Astrocyte (in vitro differentiated cells and primary cell): ENCODE measurements at regions not wholly inside any gene's neighbourhood (a gene's known extent, or its start where the extent isn't known, plus 50 kb on each side); places are given as distances from the start of the nearest gene placed in this dataset.

ENCODE experiments used
- DNase-seq: peaks from one replicate; pipeline ENCODE4 v3.0.0-alpha.2; 2010; ENCODE audit warnings: low read depth
- FAIRE-seq: peaks from 2 replicates; lab custom pipeline; 2011; peaks lifted over from hg19 to GRCh38; lab: Jason Lieb, UNC
- H2AFZ ChIP-seq: 2 replicates; pipeline ENCODE4 v1.6.0; 2012; ENCODE audit warnings: low read depth, low read length, inconsistent platforms
- H3K27ac ChIP-seq: 2 replicates; pipeline ENCODE4 v1.5.1; 2011; ENCODE audit warnings: low read depth, low read length, inconsistent platforms
- H3K27me3 ChIP-seq: 2 replicates; pipeline ENCODE4 v1.6.0; 2011; ENCODE audit warnings: low read length, inconsistent platforms; ENCODE audit not compliant: insufficient read depth
- H3K36me3 ChIP-seq: 2 replicates; pipeline ENCODE4 v1.5.1; 2011; ENCODE audit warnings: low read length, inconsistent platforms; ENCODE audit not compliant: insufficient read depth
- H3K4me1 ChIP-seq: 2 replicates; pipeline ENCODE4 v1.5.1; 2011; ENCODE audit warnings: low read length, inconsistent platforms; ENCODE audit not compliant: insufficient read depth
- H3K4me2 ChIP-seq: 2 replicates; pipeline ENCODE4 v1.6.0; 2012; ENCODE audit warnings: low read length, inconsistent platforms
- H3K4me3 ChIP-seq: 2 replicates; pipeline ENCODE4 v1.5.1; 2011; ENCODE audit warnings: low read depth, mild to moderate bottlenecking, low read length, inconsistent platforms; ENCODE audit not compliant: insufficient read depth
- H3K79me2 ChIP-seq: 2 replicates; pipeline ENCODE4 v1.6.0; 2012; ENCODE audit warnings: mild to moderate bottlenecking, low read length, inconsistent platforms; ENCODE audit not compliant: insufficient read depth
- H3K9ac ChIP-seq: 2 replicates; pipeline ENCODE4 v1.6.0; 2012; ENCODE audit warnings: mild to moderate bottlenecking, low read length, inconsistent platforms
- H3K9me3 ChIP-seq: 2 replicates; pipeline ENCODE4 v1.5.1; 2012; ENCODE audit warnings: low read depth, mild to moderate bottlenecking, low read length, inconsistent platforms; ENCODE audit not compliant: insufficient read depth
- H4K20me1 ChIP-seq: 2 replicates; pipeline ENCODE4 v1.6.0; 2012; ENCODE audit warnings: low read length, inconsistent platforms; ENCODE audit not compliant: insufficient read depth
- H3K27ac Mint-ChIP-seq: one replicate; pipeline ENCODE4 v1.8.0; 2021; ENCODE audit warnings: mild to moderate bottlenecking, mixed read lengths; ENCODE audit not compliant: unreplicated experiment
- H3K27me3 Mint-ChIP-seq: one replicate; pipeline ENCODE4 v1.8.0; 2021; ENCODE audit warnings: low read depth, mixed read lengths; ENCODE audit not compliant: unreplicated experiment
- H3K36me3 Mint-ChIP-seq: one replicate; pipeline ENCODE4 v1.8.0; 2021; ENCODE audit warnings: low read depth, mixed read lengths; ENCODE audit not compliant: unreplicated experiment
- H3K4me1 Mint-ChIP-seq: one replicate; pipeline ENCODE4 v1.8.0; 2021; ENCODE audit warnings: low read depth, mixed read lengths; ENCODE audit not compliant: unreplicated experiment
- H3K4me3 Mint-ChIP-seq: one replicate; pipeline ENCODE4 v1.8.0; 2021; ENCODE audit warnings: mild to moderate bottlenecking, moderate library complexity, mixed read lengths; ENCODE audit not compliant: unreplicated experiment
- H3K9me3 Mint-ChIP-seq: one replicate; pipeline ENCODE4 v1.8.0; 2021; ENCODE audit warnings: mild to moderate bottlenecking, mixed read lengths; ENCODE audit not compliant: unreplicated experiment
- CTCF ChIP-seq: IDR thresholded peaks from 2 replicates; pipeline ENCODE4 v1.5.1; 2011; ENCODE audit warnings: low read depth, mild to moderate bottlenecking, inconsistent platforms, low read length, moderate library complexity; ENCODE audit not compliant: insufficient read depth
- EZH2 ChIP-seq: IDR thresholded peaks from 2 replicates; pipeline ENCODE4 v1.6.1; 2012; ENCODE audit warnings: mild to moderate bottlenecking, low read length, inconsistent platforms; ENCODE audit not compliant: insufficient read depth

GRCh38 chr10:2122431-2123124, 385.3 kb upstream of the ADARB2 start:
- peaks cover 35% of the 10 kb centered on the region for H3K4me1 Mint-ChIP-seq
- TF ChIP-seq CTCF, result no peak
- H3K4me3 Mint-ChIP-seq, result no peak overlapping the region
- H3K79me2 ChIP-seq, result no peaks in the 10 kb centered on the region
- H3K36me3 Mint-ChIP-seq, result peaks cover 2% of the 10 kb centered on the region
- H4K20me1 ChIP-seq, result no peaks in the 10 kb centered on the region
- H3K4me1 ChIP-seq, result no peaks in the 10 kb centered on the region
- FAIRE-seq (no peak), DNase-seq (peak; percentile 49)
- no peaks in the 10 kb centered on the region for H3K9me3 ChIP-seq
- peak overlapping the region; percentile 63 for H3K4me2 ChIP-seq
- peak overlapping the region; percentile 46 for H2AFZ ChIP-seq
- H3K27ac Mint-ChIP-seq, result no peak overlapping the region
- H3K4me3 ChIP-seq, result no peak overlapping the region
- H3K27me3 Mint-ChIP-seq, result no peaks in the 10 kb centered on the region
- no peaks in the 10 kb centered on the region for H3K27me3 ChIP-seq
- no peak overlapping the region for H3K9ac ChIP-seq
- no peak overlapping the region for H3K27ac ChIP-seq
- H3K9me3 Mint-ChIP-seq, result no peaks in the 10 kb centered on the region
- H3K36me3 ChIP-seq, result no peaks in the 10 kb centered on the region

- H3K4me1 Mint-ChIP-seq, result peaks cover 35% of the 10 kb centered on the region
- no peak for DNase-seq
- no peak overlapping the region for H3K4me3 Mint-ChIP-seq
- no peaks in the 10 kb centered on the region for H4K20me1 ChIP-seq
- peaks cover 2% of the 10 kb centered on the region for H3K36me3 Mint-ChIP-seq
- H3K27ac ChIP-seq, result no peak overlapping the region
- H3K27ac Mint-ChIP-seq, result no peak overlapping the region
- H2AFZ ChIP-seq, result no peak overlapping the region
- no peaks in the 10 kb centered on the region for H3K79me2 ChIP-seq
- H3K4me1 ChIP-seq, result no peaks in the 10 kb centered on the region
- H3K4me3 ChIP-seq, result no peak overlapping the region
- no peaks in the 10 kb centered on the region for H3K27me3 Mint-ChIP-seq
- no peaks in the 10 kb centered on the region for H3K27me3 ChIP-seq
- H3K9ac ChIP-seq, result no peak overlapping the region
- H3K4me2 ChIP-seq, result peak overlapping the region; percentile 63
- no peaks in the 10 kb centered on the region for H3K9me3 ChIP-seq
- FAIRE-seq, result no peak
- TF ChIP-seq CTCF, result no peak
- no peak for TF ChIP-seq EZH2
- H3K9me3 Mint-ChIP-seq, result peaks cover 2% of the 10 kb centered on the region
- no peaks in the 10 kb centered on the region for H3K36me3 ChIP-seq
These were observed 384.6 kb upstream of the ADARB2 start for GRCh38 chr10:2121929-2122328.

- Mint-ChIP-seq H3K9me3 (peaks cover 5% of the 10 kb centered on the region), H3K4me1 (peaks cover 35% of the 10 kb centered on the region), H3K27me3 (no peaks in the 10 kb centered on the region), H3K4me3 (no peak overlapping the region), H3K36me3 (peaks cover 2% of the 10 kb centered on the region), H3K27ac (no peak overlapping the region)
- DNase-seq, result no peak
- Histone ChIP-seq H3K27me3 (no peaks in the 10 kb centered on the region), H3K4me3 (no peak overlapping the region), H3K79me2 (no peaks in the 10 kb centered on the region), H3K27ac (no peak overlapping the region), H3K4me1 (no peaks in the 10 kb centered on the region), H3K36me3 (no peaks in the 10 kb centered on the region), H4K20me1 (no peaks in the 10 kb centered on the region), H3K9me3 (no peaks in the 10 kb centered on the region), H3K4me2 (no peak overlapping the region), H2AFZ (no peak overlapping the region), H3K9ac (no peak overlapping the region)
- FAIRE-seq, result no peak
- TF ChIP-seq EZH2 (no peak), CTCF (no peak)
These were observed 384.0 kb upstream of the ADARB2 start for GRCh38 chr10:2121315-2121714.
